Parathyroid adenoma (tissue), 2 donors: ENCODE measurements at regions not wholly inside any gene's neighbourhood (a gene's known extent, or its start where the extent isn't known, plus 50 kb on each side); places are given as distances from the start of the nearest gene placed in this dataset.

Experiments used
- H2AFZ ChIP-seq: fragments of 300-600 bp; sonication (generic); one replicate; pipeline ENCODE4 v1.7.0; 2017; ENCODE audit warnings: antibody characterized with exemption, mild to moderate bottlenecking
- H3K27ac ChIP-seq: fragments of 300-600 bp; sonication (generic); one replicate; pipeline ENCODE4 v1.7.0; 2017
- H3K27me3 ChIP-seq: fragments of 300-600 bp; sonication (generic); one replicate; pipeline ENCODE4 v1.7.0; 2017; ENCODE audit warnings: low read length; ENCODE audit not compliant: control insufficient read depth, insufficient read depth
- H3K36me3 ChIP-seq: fragments of 300-600 bp; sonication (generic); one replicate; pipeline ENCODE4 v1.7.0; 2017; ENCODE audit warnings: low read length; ENCODE audit not compliant: control insufficient read depth, insufficient read depth
- H3K4me1 ChIP-seq: fragments of 300-600 bp; sonication (generic); one replicate; pipeline ENCODE4 v1.7.0; 2017; ENCODE audit warnings: control low read depth
- H3K4me2 ChIP-seq: fragments of 300-600 bp; sonication (generic); one replicate; pipeline ENCODE4 v1.7.0; 2017; ENCODE audit warnings: low read length
- H3K4me3 ChIP-seq: fragments of 300-600 bp; sonication (generic); one replicate; pipeline ENCODE4 v1.7.0; 2017; ENCODE audit warnings: low read depth, low read length
- H3K79me2 ChIP-seq: fragments of 300-600 bp; sonication (generic); one replicate; pipeline ENCODE4 v1.7.0; 2017; ENCODE audit warnings: control low read depth
- H3K9ac ChIP-seq: fragments of 300-600 bp; sonication (generic); one replicate; pipeline ENCODE4 v1.7.0; 2017; ENCODE audit warnings: mild to moderate bottlenecking
- H3K9me3 ChIP-seq: fragments of 300-600 bp; sonication (generic); one replicate; pipeline ENCODE4 v1.7.0; 2017; ENCODE audit warnings: low read length; ENCODE audit not compliant: control insufficient read depth
- TF ChIP-seq, protein P1 (sequence below): fragments of 300-600 bp; sonication (generic); IDR thresholded peaks from one replicate; pipeline ENCODE4 v1.7.0; 2017; ENCODE audit warnings: antibody characterized with exemption, mild to moderate bottlenecking
- donor health status: primary hyperparathyroidism.

DNA sequence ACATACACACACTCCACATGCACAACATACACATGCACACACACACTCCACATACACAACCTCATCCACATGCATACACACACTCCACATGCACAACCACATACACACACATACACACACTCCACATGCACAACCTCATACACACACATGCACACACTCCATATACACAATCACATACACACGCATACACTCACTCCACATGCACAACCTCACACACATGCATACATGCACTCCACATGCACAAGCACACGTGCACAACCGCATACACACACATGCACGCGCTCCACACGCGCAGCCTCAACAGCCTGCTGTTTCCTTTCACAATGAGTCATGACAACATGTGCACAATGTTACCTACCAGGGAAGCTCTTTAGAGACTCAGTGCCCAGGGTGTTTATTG is 61.2 kb upstream of the TMEM132C start:
- Histone ChIP-seq H3K4me2 (no peak overlapping the region), H3K9ac (no peak overlapping the region), H3K4me1 (no peaks in the 10 kb centered on the region), H3K9me3 (no peaks in the 10 kb centered on the region), H3K79me2 (no peaks in the 10 kb centered on the region), H3K27me3 (no peaks in the 10 kb centered on the region), H2AFZ (no peak overlapping the region), H3K36me3 (no peaks in the 10 kb centered on the region), H3K4me3 (no peak overlapping the region), H3K27ac (no peak overlapping the region)
- TF ChIP-seq, protein P1, sequence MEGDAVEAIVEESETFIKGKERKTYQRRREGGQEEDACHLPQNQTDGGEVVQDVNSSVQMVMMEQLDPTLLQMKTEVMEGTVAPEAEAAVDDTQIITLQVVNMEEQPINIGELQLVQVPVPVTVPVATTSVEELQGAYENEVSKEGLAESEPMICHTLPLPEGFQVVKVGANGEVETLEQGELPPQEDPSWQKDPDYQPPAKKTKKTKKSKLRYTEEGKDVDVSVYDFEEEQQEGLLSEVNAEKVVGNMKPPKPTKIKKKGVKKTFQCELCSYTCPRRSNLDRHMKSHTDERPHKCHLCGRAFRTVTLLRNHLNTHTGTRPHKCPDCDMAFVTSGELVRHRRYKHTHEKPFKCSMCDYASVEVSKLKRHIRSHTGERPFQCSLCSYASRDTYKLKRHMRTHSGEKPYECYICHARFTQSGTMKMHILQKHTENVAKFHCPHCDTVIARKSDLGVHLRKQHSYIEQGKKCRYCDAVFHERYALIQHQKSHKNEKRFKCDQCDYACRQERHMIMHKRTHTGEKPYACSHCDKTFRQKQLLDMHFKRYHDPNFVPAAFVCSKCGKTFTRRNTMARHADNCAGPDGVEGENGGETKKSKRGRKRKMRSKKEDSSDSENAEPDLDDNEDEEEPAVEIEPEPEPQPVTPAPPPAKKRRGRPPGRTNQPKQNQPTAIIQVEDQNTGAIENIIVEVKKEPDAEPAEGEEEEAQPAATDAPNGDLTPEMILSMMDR, result no peak
